ENCODE measurements at regions not wholly inside any gene's neighbourhood (a gene's known extent, or its start where the extent isn't known, plus 50 kb on each side); places are given as distances from the start of the nearest gene placed in this dataset.

- no peak for TF ChIP-seq TAF1 (IDR thresholded peaks at IDR 0.05; ENCODE audit: borderline replicate concordance, insufficient read depth, low read length)
- no peak for TF ChIP-seq SIN3A (IDR thresholded peaks at IDR 0.05; ENCODE audit: borderline replicate concordance, insufficient read depth, low read length)
- no peak for TF ChIP-seq REST (IDR thresholded peaks at IDR 0.05; ENCODE audit: insufficient read depth in 1 of 2, low read depth in 2 of 2, low read length in 2 of 2)
- TF ChIP-seq FOXP2 (optimal IDR thresholded peaks at IDR 0.05; ENCODE audit: borderline replicate concordance, extremely low read depth, extremely low read length, insufficient read depth), result no peak
- no peak for TF ChIP-seq POLR2AphosphoS5 (IDR thresholded peaks at IDR 0.05; ENCODE audit: low read depth, low read length)
Measured at GRCh38 chr5:8721536-8721935, 824.3 kb downstream of the SEMA5A start.

DNA sequence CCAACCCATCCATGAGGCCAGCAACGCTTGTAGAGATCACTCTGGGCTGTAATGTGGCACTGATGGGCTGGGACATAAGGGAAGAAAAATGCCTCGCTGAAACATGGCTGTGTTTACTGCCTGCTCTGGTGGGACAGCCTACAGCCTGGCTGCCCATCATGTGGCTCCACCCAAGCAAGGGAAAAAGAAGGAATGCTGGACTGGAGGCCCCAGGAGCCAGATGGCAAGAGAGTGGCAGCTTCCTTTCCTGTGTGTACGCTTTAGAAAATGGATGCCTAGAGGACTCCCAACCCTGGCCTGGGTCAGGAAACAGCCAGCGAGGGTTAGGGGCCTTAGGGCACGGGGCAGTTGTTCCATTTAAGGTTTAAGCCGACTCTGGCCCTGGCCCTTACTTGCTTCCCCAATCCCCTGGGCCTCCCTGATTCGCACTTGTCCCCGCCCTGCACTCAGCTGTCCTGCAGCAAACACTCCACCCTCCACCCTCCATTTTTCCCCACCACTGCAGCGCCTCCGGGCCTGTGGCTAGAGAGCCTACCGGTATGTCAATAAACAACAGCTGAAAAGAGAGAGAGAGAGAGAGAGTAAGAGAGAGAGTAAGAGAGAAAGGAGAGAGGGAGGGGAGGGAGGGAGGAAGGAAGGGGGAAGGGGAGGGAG is 819.4 kb downstream of the SEMA5A start:
- no peak for TF ChIP-seq REST (IDR thresholded peaks at IDR 0.05; ENCODE audit: insufficient read depth in 1 of 2, low read depth in 2 of 2, low read length in 2 of 2)
- no peak for TF ChIP-seq FOXP2 (optimal IDR thresholded peaks at IDR 0.05; ENCODE audit: borderline replicate concordance, extremely low read depth, extremely low read length, insufficient read depth)
- TF ChIP-seq TAF1 (IDR thresholded peaks at IDR 0.05; ENCODE audit: borderline replicate concordance, insufficient read depth, low read length), result no peak
- no peak for TF ChIP-seq SIN3A (IDR thresholded peaks at IDR 0.05; ENCODE audit: borderline replicate concordance, insufficient read depth, low read length)
- no peak for TF ChIP-seq POLR2AphosphoS5 (IDR thresholded peaks at IDR 0.05; ENCODE audit: low read depth, low read length)

GRCh38 chr5:8727396-8727795 is 818.5 kb downstream of the SEMA5A start:
- TF ChIP-seq TAF1 (IDR thresholded peaks at IDR 0.05; ENCODE audit: borderline replicate concordance, insufficient read depth, low read length) (no peak), REST (IDR thresholded peaks at IDR 0.05; ENCODE audit: insufficient read depth in 1 of 2, low read depth in 2 of 2, low read length in 2 of 2) (no peak), SIN3A (IDR thresholded peaks at IDR 0.05; ENCODE audit: borderline replicate concordance, insufficient read depth, low read length) (no peak), FOXP2 (optimal IDR thresholded peaks at IDR 0.05; ENCODE audit: borderline replicate concordance, extremely low read depth, extremely low read length, insufficient read depth) (no peak), POLR2AphosphoS5 (IDR thresholded peaks at IDR 0.05; ENCODE audit: low read depth, low read length) (no peak)

- TF ChIP-seq REST (IDR thresholded peaks at IDR 0.05; ENCODE audit: insufficient read depth in 1 of 2, low read depth in 2 of 2, low read length in 2 of 2) (no peak), FOXP2 (optimal IDR thresholded peaks at IDR 0.05; ENCODE audit: borderline replicate concordance, extremely low read depth, extremely low read length, insufficient read depth) (no peak), SIN3A (IDR thresholded peaks at IDR 0.05; ENCODE audit: borderline replicate concordance, insufficient read depth, low read length) (no peak), POLR2AphosphoS5 (IDR thresholded peaks at IDR 0.05; ENCODE audit: low read depth, low read length) (no peak), TAF1 (IDR thresholded peaks at IDR 0.05; ENCODE audit: borderline replicate concordance, insufficient read depth, low read length) (no peak)
Measured at GRCh38 chr5:8729437-8729836, 816.4 kb downstream of the SEMA5A start.

Data from PFSK-1 (cell line).